A549 (cell line): ENCODE measurements at regions not wholly inside any gene's neighbourhood (a gene's known extent, or its start where the extent isn't known, plus 50 kb on each side); places are given as distances from the start of the nearest gene placed in this dataset.

ENCODE experiments used
- ATAC-seq, 2 experiments: fragments of 200-7000 bp in 1 of 2; fragments of >200 bp in 1 of 2; cut with Nextera tagmentation in 1 of 2; cut with Tn5 transposase in 1 of 2; 3 replicates each; pipeline versions ENCODE4 v1.8.0 to v1.9.1; 2018 to 2020; ENCODE audit warnings: mild to moderate bottlenecking in 1 of 2, moderate library complexity in 1 of 2
- CTCF ChIA-PET: fragments of 300-600 bp; sonication (Branson Sonifier 250); formaldehyde crosslinking; extraction: SDS; loops from one replicate; lab custom pipeline; 2021; ENCODE audit warnings: antibody characterized with exemption, inconsistent platforms; lab: Yijun Ruan, JAX
- POLR2A ChIA-PET: fragments of 350-600 bp; formaldehyde crosslinking; extraction: SDS; loops from one replicate; lab custom pipeline; 2021; ENCODE audit warnings: antibody characterized with exemption, inconsistent platforms; lab: Yijun Ruan, JAX
- DNase-seq, 2 experiments: peaks; one replicate each; pipeline versions ENCODE4 v3.0.0 to v3.0.0-alpha.2; 2011 to 2016; ENCODE audit warnings: low read depth in 1 of 2, low spot score in 1 of 2
- FAIRE-seq: peaks from 2 replicates; lab custom pipeline; 2011; peaks lifted over from hg19 to GRCh38; lab: Jason Lieb, UNC
- H3K27ac ChIP-seq, 2 experiments: fragments of >200 bp; sonication (Bioruptor Twin); formaldehyde crosslinking; 3 replicates each; pipeline ENCODE4 v1.5.1; 2016 to 2017
- H3K4me1 ChIP-seq: fragments of >200 bp; sonication (Bioruptor Twin); formaldehyde crosslinking; 3 replicates; pipeline ENCODE4 v1.6.1; 2016
- H3K4me2 ChIP-seq: fragments of >200 bp; sonication (Bioruptor Twin); formaldehyde crosslinking; 3 replicates; pipeline ENCODE4 v1.6.1; 2016
- H3K4me3 ChIP-seq: fragments of >200 bp; sonication (Bioruptor Twin); formaldehyde crosslinking; 3 replicates; pipeline ENCODE4 v1.5.1; 2016
- H3K9me3 ChIP-seq: fragments of >200 bp; sonication (Bioruptor Twin); formaldehyde crosslinking; 3 replicates; pipeline ENCODE4 v1.6.1; 2016
- CBX2 ChIP-seq: fragments of 200-600 bp; sonication (generic); IDR thresholded peaks from 2 replicates; pipeline ENCODE4 v1.6.1; 2016; ENCODE audit warnings: low read depth, mild to moderate bottlenecking, borderline replicate concordance
- CBX8 ChIP-seq: fragments of 200-600 bp; sonication (generic); IDR thresholded peaks from 2 replicates; pipeline ENCODE4 v1.6.1; 2016
- CTCF ChIP-seq: fragments of >200 bp; sonication (Bioruptor Twin); formaldehyde crosslinking; IDR thresholded peaks from 3 replicates; pipeline ENCODE4 v1.5.1; 2016
- ELK1 ChIP-seq: fragments of 150-350 bp; IDR thresholded peaks from 2 replicates; pipeline ENCODE4 v1.6.1; 2014; ENCODE audit warnings: low read depth, mild to moderate bottlenecking, low read length
- ESRRA ChIP-seq: fragments of 150-350 bp; IDR thresholded peaks from 2 replicates; pipeline ENCODE4 v1.6.1; 2014; ENCODE audit warnings: mild to moderate bottlenecking, low read length, borderline replicate concordance
- FOSB ChIP-seq: fragments of 250-450 bp; sonication (Bioruptor Pico); IDR thresholded peaks from 2 replicates; pipeline ENCODE4 v1.5.0; 2020; ENCODE audit warnings: mild to moderate bottlenecking, moderate library complexity
- FOSL2 ChIP-seq, 2 experiments: fragments of 450-650 bp in 1 of 2; fragments of >200 bp in 1 of 2; sonication (Bioruptor Twin) in 1 of 2; formaldehyde crosslinking; IDR thresholded peaks; 2 replicates each; pipeline versions ENCODE4 v1.5.0 to v1.6.1; 2016 to 2020; ENCODE audit warnings: mild to moderate bottlenecking in 1 of 2, moderate library complexity in 1 of 2
- GATA3 ChIP-seq: IDR thresholded peaks from 2 replicates; pipeline ENCODE4 v1.6.1; 2012; ENCODE audit warnings: borderline replicate concordance
- HDAC2 ChIP-seq: fragments of 200-600 bp; sonication (generic); IDR thresholded peaks from 2 replicates; pipeline ENCODE4 v1.6.1; 2016
- HEYL ChIP-seq: fragments of 250-450 bp; sonication (Bioruptor Pico); IDR thresholded peaks from 2 replicates; pipeline ENCODE4 v1.8.0; 2021; ENCODE audit warnings: mild to moderate bottlenecking, moderate library complexity
- HOXB13 ChIP-seq: fragments of 250-450 bp; sonication (Bioruptor Pico); IDR thresholded peaks from 2 replicates; pipeline ENCODE4 v1.5.0; 2020; ENCODE audit warnings: low read depth, mild to moderate bottlenecking, moderate library complexity
- HOXB5 ChIP-seq: fragments of 250-450 bp; sonication (Bioruptor Pico); IDR thresholded peaks from 2 replicates; pipeline ENCODE4 v1.5.0; 2020; ENCODE audit warnings: mild to moderate bottlenecking, moderate library complexity
- JUNB ChIP-seq: fragments of >200 bp; sonication (Bioruptor Twin); formaldehyde crosslinking; IDR thresholded peaks from 2 replicates; pipeline ENCODE4 v1.6.1; 2016
- KDM5A ChIP-seq: fragments of 200-600 bp; sonication (generic); IDR thresholded peaks from 2 replicates; pipeline ENCODE4 v1.6.1; 2016; ENCODE audit warnings: antibody characterized with exemption, mild to moderate bottlenecking
- MAX ChIP-seq: IDR thresholded peaks from 2 replicates; pipeline ENCODE4 v1.6.1; 2012
- MAZ ChIP-seq: fragments of 150-350 bp; IDR thresholded peaks from 2 replicates; pipeline ENCODE4 v1.6.1; 2014; ENCODE audit warnings: antibody characterized with exemption, low read depth, low read length, borderline replicate concordance
- PHF8 ChIP-seq: fragments of 200-600 bp; sonication (generic); IDR thresholded peaks from 2 replicates; pipeline ENCODE4 v1.6.1; 2016; ENCODE audit warnings: low read depth, mild to moderate bottlenecking, antibody characterized with exemption, moderate library complexity, borderline replicate concordance
- POLR2AphosphoS2 ChIP-seq: conservative IDR thresholded peaks from 2 replicates; pipeline ENCODE4 v1.6.1; 2012; ENCODE audit warnings: low read length, improper control_type of control experiment, inconsistent platforms
- RARB ChIP-seq: fragments of 250-450 bp; sonication (Bioruptor Pico); IDR thresholded peaks from 2 replicates; pipeline ENCODE4 v1.8.0; 2021; ENCODE audit warnings: mild to moderate bottlenecking, moderate library complexity
- RCOR1 ChIP-seq: fragments of 150-350 bp; IDR thresholded peaks from 2 replicates; pipeline ENCODE4 v1.6.1; 2014; ENCODE audit warnings: antibody characterized with exemption, low read length, low read depth
- RFX5 ChIP-seq: fragments of 450-650 bp; IDR thresholded peaks from 2 replicates; pipeline ENCODE4 v1.7.1; 2014; ENCODE audit warnings: antibody characterized with exemption, mild to moderate bottlenecking, moderate library complexity
- SMC3 ChIP-seq: fragments of >200 bp; sonication (Bioruptor Twin); formaldehyde crosslinking; IDR thresholded peaks from 3 replicates; pipeline ENCODE4 v1.6.1; 2018; ENCODE audit warnings: inconsistent platforms
- SREBF2 ChIP-seq: fragments of 450-650 bp; IDR thresholded peaks from 2 replicates; pipeline ENCODE4 v1.6.1; 2014; ENCODE audit warnings: mild to moderate bottlenecking, moderate library complexity
- TFCP2L1 ChIP-seq: fragments of 250-450 bp; sonication (Bioruptor Pico); IDR thresholded peaks from 2 replicates; pipeline ENCODE4 v1.5.0; 2021; ENCODE audit warnings: mild to moderate bottlenecking
- ZFP36 ChIP-seq: fragments of 450-650 bp; IDR thresholded peaks from 2 replicates; pipeline ENCODE4 v1.6.1; 2014; ENCODE audit warnings: borderline replicate concordance; ENCODE audit not compliant: partially characterized antibody
- ZSCAN20 ChIP-seq: fragments of 250-450 bp; sonication (Bioruptor Pico); IDR thresholded peaks from 2 replicates; pipeline ENCODE4 v1.8.0; 2022; ENCODE audit warnings: mild to moderate bottlenecking, moderate library complexity
- WGBS: methylation state at CpG from one replicate; pipeline ENCODE4 v1.1.6; 2017; ENCODE audit errors: missing lambda C conversion rate; 5-methylcytosine and 5-hydroxymethylcytosine counted together
- TF ChIP-seq, protein P1 (sequence below): fragments of 450-650 bp; IDR thresholded peaks from 2 replicates; pipeline ENCODE4 v1.6.1; 2014; ENCODE audit warnings: antibody characterized with exemption
- TF ChIP-seq, protein P2 (sequence below): fragments of 200-600 bp; sonication (generic); IDR thresholded peaks from 2 replicates; pipeline ENCODE4 v1.6.1; 2016; ENCODE audit warnings: antibody characterized with exemption, mild to moderate bottlenecking, moderate library complexity
- TF ChIP-seq, protein P3 (sequence below): fragments of >200 bp; sonication (Bioruptor Twin); formaldehyde crosslinking; IDR thresholded peaks from 2 replicates; pipeline ENCODE4 v1.6.1; 2016
- TF ChIP-seq, protein P4 (sequence below): IDR thresholded peaks from 2 replicates; pipeline ENCODE4 v1.6.1; 2012

- CTCF ChIA-PET = no interaction called here
- no peak for FAIRE-seq
Observed at GRCh38 chr3:118380576-118380975, 654.1 kb downstream of the IGSF11 start.

GRCh38 chr3:118396491-118396890 lies 638.2 kb downstream of the IGSF11 start:
- H3K27ac ChIP-seq = no peak overlapping the region
- ChIA-PET CTCF (interaction anchor here (1.0 kb wide), 1 partner anchor 9 kb away, joined by 3 read pairs; no protein-coding TSS in a partner anchor), POLR2A (no interaction called here)
- 6% methylated on average over 1 of the region's 1 CpG for WGBS
- DNase-seq (no peak), FAIRE-seq (no peak), ATAC-seq (no peak)
- no peaks in the 10 kb centered on the region for H3K4me1 ChIP-seq
- no peak overlapping the region for H3K4me3 ChIP-seq
- no peaks in the 10 kb centered on the region for H3K9me3 ChIP-seq
- TF ChIP-seq TFCP2L1 (CRISPR knock-in tag) = no peak
- TF ChIP-seq, protein P1, sequence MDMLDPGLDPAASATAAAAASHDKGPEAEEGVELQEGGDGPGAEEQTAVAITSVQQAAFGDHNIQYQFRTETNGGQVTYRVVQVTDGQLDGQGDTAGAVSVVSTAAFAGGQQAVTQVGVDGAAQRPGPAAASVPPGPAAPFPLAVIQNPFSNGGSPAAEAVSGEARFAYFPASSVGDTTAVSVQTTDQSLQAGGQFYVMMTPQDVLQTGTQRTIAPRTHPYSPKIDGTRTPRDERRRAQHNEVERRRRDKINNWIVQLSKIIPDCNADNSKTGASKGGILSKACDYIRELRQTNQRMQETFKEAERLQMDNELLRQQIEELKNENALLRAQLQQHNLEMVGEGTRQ = no peak
- TF ChIP-seq RARB (CRISPR knock-in tag) = no peak
- no peak for TF ChIP-seq ELK1
- no peak for TF ChIP-seq RCOR1
- no peak for TF ChIP-seq MAX
- TF ChIP-seq HOXB5 = no peak
- TF ChIP-seq ZFP36 = no peak
- TF ChIP-seq, protein P2, sequence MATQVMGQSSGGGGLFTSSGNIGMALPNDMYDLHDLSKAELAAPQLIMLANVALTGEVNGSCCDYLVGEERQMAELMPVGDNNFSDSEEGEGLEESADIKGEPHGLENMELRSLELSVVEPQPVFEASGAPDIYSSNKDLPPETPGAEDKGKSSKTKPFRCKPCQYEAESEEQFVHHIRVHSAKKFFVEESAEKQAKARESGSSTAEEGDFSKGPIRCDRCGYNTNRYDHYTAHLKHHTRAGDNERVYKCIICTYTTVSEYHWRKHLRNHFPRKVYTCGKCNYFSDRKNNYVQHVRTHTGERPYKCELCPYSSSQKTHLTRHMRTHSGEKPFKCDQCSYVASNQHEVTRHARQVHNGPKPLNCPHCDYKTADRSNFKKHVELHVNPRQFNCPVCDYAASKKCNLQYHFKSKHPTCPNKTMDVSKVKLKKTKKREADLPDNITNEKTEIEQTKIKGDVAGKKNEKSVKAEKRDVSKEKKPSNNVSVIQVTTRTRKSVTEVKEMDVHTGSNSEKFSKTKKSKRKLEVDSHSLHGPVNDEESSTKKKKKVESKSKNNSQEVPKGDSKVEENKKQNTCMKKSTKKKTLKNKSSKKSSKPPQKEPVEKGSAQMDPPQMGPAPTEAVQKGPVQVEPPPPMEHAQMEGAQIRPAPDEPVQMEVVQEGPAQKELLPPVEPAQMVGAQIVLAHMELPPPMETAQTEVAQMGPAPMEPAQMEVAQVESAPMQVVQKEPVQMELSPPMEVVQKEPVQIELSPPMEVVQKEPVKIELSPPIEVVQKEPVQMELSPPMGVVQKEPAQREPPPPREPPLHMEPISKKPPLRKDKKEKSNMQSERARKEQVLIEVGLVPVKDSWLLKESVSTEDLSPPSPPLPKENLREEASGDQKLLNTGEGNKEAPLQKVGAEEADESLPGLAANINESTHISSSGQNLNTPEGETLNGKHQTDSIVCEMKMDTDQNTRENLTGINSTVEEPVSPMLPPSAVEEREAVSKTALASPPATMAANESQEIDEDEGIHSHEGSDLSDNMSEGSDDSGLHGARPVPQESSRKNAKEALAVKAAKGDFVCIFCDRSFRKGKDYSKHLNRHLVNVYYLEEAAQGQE = no peak
- TF ChIP-seq ESRRA = no peak
- no peak for TF ChIP-seq ZSCAN20 (CRISPR knock-in tag)
- TF ChIP-seq PHF8 = no peak
- TF ChIP-seq CBX2 = no peak
- no peak for TF ChIP-seq HDAC2
- TF ChIP-seq, protein P3, sequence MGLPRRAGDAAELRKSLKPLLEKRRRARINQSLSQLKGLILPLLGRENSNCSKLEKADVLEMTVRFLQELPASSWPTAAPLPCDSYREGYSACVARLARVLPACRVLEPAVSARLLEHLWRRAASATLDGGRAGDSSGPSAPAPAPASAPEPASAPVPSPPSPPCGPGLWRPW = no peak
- no peak for TF ChIP-seq POLR2AphosphoS2
- TF ChIP-seq MAZ = no peak
- H3K4me2 ChIP-seq = no peak overlapping the region

More at GRCh38 chr3:118380576-118380975, 654.1 kb downstream of the IGSF11 start:
- DNase-seq (no peak), ATAC-seq (no peak)
- POLR2A ChIA-PET = no interaction called here
- no peaks in the 10 kb centered on the region for H3K4me1 ChIP-seq
- no peak overlapping the region for H3K27ac ChIP-seq
- WGBS = 3% methylated on average over 2 of the region's 2 CpGs
- no peaks in the 10 kb centered on the region for H3K9me3 ChIP-seq
- TF ChIP-seq CBX8 (no peak), KDM5A (no peak), GATA3 (no peak), RFX5 (no peak), JUNB (no peak), CTCF (no peak), FOSL2 (IDR thresholded peaks at IDR 0.05) (no peak), FOSL2 (CRISPR knock-in tag; IDR thresholded peaks at IDR 0.05) (no peak), HEYL (CRISPR knock-in tag) (no peak), SREBF2 (no peak), FOSB (CRISPR knock-in tag) (no peak), HOXB5 (no peak), RARB (CRISPR knock-in tag) (no peak), HOXB13 (no peak), SMC3 (no peak)
- TF ChIP-seq, protein P1 = no peak
- TF ChIP-seq, protein P4, sequence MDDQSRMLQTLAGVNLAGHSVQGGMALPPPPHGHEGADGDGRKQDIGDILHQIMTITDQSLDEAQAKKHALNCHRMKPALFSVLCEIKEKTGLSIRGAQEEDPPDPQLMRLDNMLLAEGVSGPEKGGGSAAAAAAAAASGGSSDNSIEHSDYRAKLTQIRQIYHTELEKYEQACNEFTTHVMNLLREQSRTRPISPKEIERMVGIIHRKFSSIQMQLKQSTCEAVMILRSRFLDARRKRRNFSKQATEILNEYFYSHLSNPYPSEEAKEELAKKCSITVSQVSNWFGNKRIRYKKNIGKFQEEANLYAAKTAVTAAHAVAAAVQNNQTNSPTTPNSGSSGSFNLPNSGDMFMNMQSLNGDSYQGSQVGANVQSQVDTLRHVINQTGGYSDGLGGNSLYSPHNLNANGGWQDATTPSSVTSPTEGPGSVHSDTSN = no peak
- H3K4me3 ChIP-seq = no peak overlapping the region
- no peak overlapping the region for H3K4me2 ChIP-seq
